ENCODE measurements at regions not wholly inside any gene's neighbourhood (a gene's known extent, or its start where the extent isn't known, plus 50 kb on each side); places are given as distances from the start of the nearest gene placed in this dataset.
"Not testable (repeated sequence)": the region's sequence is repeated elsewhere in the genome, so short reads cannot be mapped to it uniquely, and the experiment has no call there.

- H3K27ac ChIP-seq (ENCODE audit: extremely low read depth, low read depth, low read length); POLR2A ChIA-PET; CTCF ChIA-PET; H3K9me3 ChIP-seq (ENCODE audit: control insufficient read depth, insufficient read depth, low read depth, low read length); H3K36me3 ChIP-seq (ENCODE audit: control insufficient read depth in 2 of 2, insufficient read depth in 1 of 2, low read length in 2 of 2); H3K4me1 ChIP-seq (ENCODE audit: control insufficient read depth, insufficient read depth, low read length); H3K4me3 ChIP-seq (ENCODE audit: low read depth, low read length): not testable (repeated sequence)
These were observed 319.5 kb upstream of the CHRNA7 start for GRCh38 chr15:31710806-31711205.

GRCh38 chr15:31715208-31715607 is 315.1 kb upstream of the CHRNA7 start:
- POLR2A ChIA-PET: not testable (repeated sequence)

GRCh38 chr15:31718625-31719024 is 311.7 kb upstream of the CHRNA7 start:
- H3K27ac ChIP-seq (ENCODE audit: extremely low read depth, low read depth, low read length); POLR2A ChIA-PET; CTCF ChIA-PET; H3K9me3 ChIP-seq (ENCODE audit: control insufficient read depth, insufficient read depth, low read depth, low read length); H3K4me1 ChIP-seq (ENCODE audit: control insufficient read depth, insufficient read depth, low read length); H3K4me3 ChIP-seq (ENCODE audit: low read depth, low read length); H3K36me3 ChIP-seq (ENCODE audit: control insufficient read depth in 2 of 2, insufficient read depth in 1 of 2, low read length in 2 of 2): not testable (repeated sequence)

More at GRCh38 chr15:31715208-31715607, 315.1 kb upstream of the CHRNA7 start:
- CTCF ChIA-PET; H3K4me1 ChIP-seq (ENCODE audit: control insufficient read depth, insufficient read depth, low read length); H3K36me3 ChIP-seq (ENCODE audit: control insufficient read depth in 2 of 2, insufficient read depth in 1 of 2, low read length in 2 of 2); H3K4me3 ChIP-seq (ENCODE audit: low read depth, low read length); H3K27ac ChIP-seq (ENCODE audit: extremely low read depth, low read depth, low read length); H3K9me3 ChIP-seq (ENCODE audit: control insufficient read depth, insufficient read depth, low read depth, low read length): not testable (repeated sequence)

- H3K36me3 ChIP-seq (ENCODE audit: control insufficient read depth in 2 of 2, insufficient read depth in 1 of 2, low read length in 2 of 2); H3K9me3 ChIP-seq (ENCODE audit: control insufficient read depth, insufficient read depth, low read depth, low read length); POLR2A ChIA-PET; H3K4me1 ChIP-seq (ENCODE audit: control insufficient read depth, insufficient read depth, low read length); H3K27ac ChIP-seq (ENCODE audit: extremely low read depth, low read depth, low read length); H3K4me3 ChIP-seq (ENCODE audit: low read depth, low read length): not testable (repeated sequence)
- CTCF ChIA-PET: interaction anchor here (0.7 kb wide), 1 partner anchor 140 kb away, joined by 3 read pairs; no protein-coding TSS in a partner anchor
These were observed 310.8 kb upstream of the CHRNA7 start for GRCh38 chr15:31719396-31720022.

GRCh38 chr15:31723019-31723418 is 307.3 kb upstream of the CHRNA7 start:
- H3K4me3 ChIP-seq (ENCODE audit: low read depth, low read length); POLR2A ChIA-PET; CTCF ChIA-PET: not testable (repeated sequence)

GRCh38 chr15:31724903-31725302 is 305.4 kb upstream of the CHRNA7 start:
- H3K9me3 ChIP-seq (ENCODE audit: control insufficient read depth, insufficient read depth, low read depth, low read length); H3K27ac ChIP-seq (ENCODE audit: extremely low read depth, low read depth, low read length); CTCF ChIA-PET; H3K36me3 ChIP-seq (ENCODE audit: control insufficient read depth in 2 of 2, insufficient read depth in 1 of 2, low read length in 2 of 2); H3K4me3 ChIP-seq (ENCODE audit: low read depth, low read length); H3K4me1 ChIP-seq (ENCODE audit: control insufficient read depth, insufficient read depth, low read length); POLR2A ChIA-PET: not testable (repeated sequence)

More at GRCh38 chr15:31723019-31723418, 307.3 kb upstream of the CHRNA7 start:
- not testable (repeated sequence) for H3K36me3 ChIP-seq (ENCODE audit: control insufficient read depth in 2 of 2, insufficient read depth in 1 of 2, low read length in 2 of 2); H3K4me1 ChIP-seq (ENCODE audit: control insufficient read depth, insufficient read depth, low read length); H3K9me3 ChIP-seq (ENCODE audit: control insufficient read depth, insufficient read depth, low read depth, low read length); H3K27ac ChIP-seq (ENCODE audit: extremely low read depth, low read depth, low read length)

- H3K4me1 ChIP-seq (ENCODE audit: control insufficient read depth, insufficient read depth, low read length); POLR2A ChIA-PET; H3K4me3 ChIP-seq (ENCODE audit: low read depth, low read length); H3K9me3 ChIP-seq (ENCODE audit: control insufficient read depth, insufficient read depth, low read depth, low read length); CTCF ChIA-PET; H3K27ac ChIP-seq (ENCODE audit: extremely low read depth, low read depth, low read length); H3K36me3 ChIP-seq (ENCODE audit: control insufficient read depth in 2 of 2, insufficient read depth in 1 of 2, low read length in 2 of 2): not testable (repeated sequence)
These were observed 304.7 kb upstream of the CHRNA7 start for GRCh38 chr15:31725619-31726018.

GRCh38 chr15:31727612-31728011 is 302.7 kb upstream of the CHRNA7 start:
- CTCF ChIA-PET: no interaction called here
- H3K36me3 ChIP-seq (ENCODE audit: control insufficient read depth in 2 of 2, insufficient read depth in 1 of 2, low read length in 2 of 2): no peaks in the 10 kb centered on the region
- H3K27ac ChIP-seq (ENCODE audit: extremely low read depth, low read depth, low read length): no peak overlapping the region
- POLR2A ChIA-PET: no interaction called here
- H3K4me1 ChIP-seq (ENCODE audit: control insufficient read depth, insufficient read depth, low read length): no peaks in the 10 kb centered on the region
- H3K9me3 ChIP-seq (ENCODE audit: control insufficient read depth, insufficient read depth, low read depth, low read length): no peaks in the 10 kb centered on the region
- no peak overlapping the region for H3K4me3 ChIP-seq (ENCODE audit: low read depth, low read length)
- TF ChIP-seq ZNF560 (tag by site-specific recombination; IDR thresholded peaks at IDR 0.05; ENCODE audit: borderline replicate concordance): no peak
- TF ChIP-seq ZNF133 (tag by site-specific recombination; IDR thresholded peaks at IDR 0.05): no peak
- no peak for TF ChIP-seq ZBTB7A (tag by site-specific recombination; IDR thresholded peaks at IDR 0.05; ENCODE audit: low read depth)
- no peak for TF ChIP-seq SCRT2 (tag by site-specific recombination; IDR thresholded peaks at IDR 0.05)
- TF ChIP-seq ZBTB10 (tag by site-specific recombination; IDR thresholded peaks at IDR 0.05): no peak
- no peak for TF ChIP-seq AEBP2 (tag by site-specific recombination; IDR thresholded peaks at IDR 0.05; ENCODE audit: borderline replicate concordance)
- no peak for TF ChIP-seq ZNF426 (tag by site-specific recombination; IDR thresholded peaks at IDR 0.05)

All from HEK293 (cell line).